ENCODE measurements at regions not wholly inside any gene's neighbourhood (a gene's known extent, or its start where the extent isn't known, plus 50 kb on each side); places are given as distances from the start of the nearest gene placed in this dataset.

GRCh38 chr6:44679438-44680201, 292.1 kb downstream of the CDC5L start:
- no peaks in the 10 kb centered on the region for H3K27me3 ChIP-seq (ENCODE audit: insufficient read depth)
- TF ChIP-seq TCF12 (IDR thresholded peaks at IDR 0.05) (no peak), NFIC (IDR thresholded peaks at IDR 0.05; ENCODE audit: borderline replicate concordance) (no peak), SMC3 (IDR thresholded peaks at IDR 0.05; ENCODE audit: low read depth, low read length) (no peak), RXRA (IDR thresholded peaks at IDR 0.05; ENCODE audit: borderline replicate concordance, low read depth) (no peak), CHD2 (IDR thresholded peaks at IDR 0.05; ENCODE audit: low read length, partially characterized antibody) (no peak), EZH2phosphoT487 (IDR thresholded peaks at IDR 0.05; ENCODE audit: borderline replicate concordance, low read depth) (no peak), TAF1 (IDR thresholded peaks at IDR 0.05; ENCODE audit: borderline replicate concordance, low read depth, low read length) (no peak), MEF2A (IDR thresholded peaks at IDR 0.05; ENCODE audit: borderline replicate concordance, low read depth) (no peak), FOXM1 (IDR thresholded peaks at IDR 0.05; ENCODE audit: low read depth) (no peak), PBX3 (IDR thresholded peaks at IDR 0.05) (no peak), ZBTB33 (IDR thresholded peaks at IDR 0.05; ENCODE audit: borderline replicate concordance, low read depth) (no peak), ELF1 (IDR thresholded peaks at IDR 0.05) (no peak), MAX (IDR thresholded peaks at IDR 0.05; ENCODE audit: low read depth) (no peak), NRF1 (IDR thresholded peaks at IDR 0.05; ENCODE audit: low read depth, low read length) (no peak), RFX5 (IDR thresholded peaks at IDR 0.05; ENCODE audit: low read length) (no peak), JUND (IDR thresholded peaks at IDR 0.05) (no peak), FOXJ3 (CRISPR knock-in tag; IDR thresholded peaks at IDR 0.05) (no peak), TEAD4 (IDR thresholded peaks at IDR 0.05; ENCODE audit: borderline replicate concordance, insufficient read depth) (no peak), REST (IDR thresholded peaks at IDR 0.05; ENCODE audit: low read depth, low read length) (no peak)
- H3K4me3 ChIP-seq (ENCODE audit: low read depth in 2 of 2, low read length in 1 of 2): no peak overlapping the region
- H3K27ac ChIP-seq (ENCODE audit: low read depth in 2 of 2, low read length in 1 of 2): no peak overlapping the region
- POLR2A ChIA-PET: no interaction called here
- no peak overlapping the region for H3K4me2 ChIP-seq
- no peaks in the 10 kb centered on the region for H4K20me1 ChIP-seq (ENCODE audit: insufficient read depth)
- H3K9me2 ChIP-seq: no peaks in the 10 kb centered on the region
- no peaks in the 10 kb centered on the region for H3K79me2 ChIP-seq (ENCODE audit: insufficient read depth)
- no peaks in the 10 kb centered on the region for H3K36me3 ChIP-seq (replicated peaks in 1 of 2; ENCODE audit: control insufficient read depth in 1 of 2, insufficient read depth in 2 of 2, low read length in 1 of 2)
- no peaks in the 10 kb centered on the region for H3K9me3 ChIP-seq
- no peaks in the 10 kb centered on the region for H3K4me1 ChIP-seq (ENCODE audit: control insufficient read depth in 1 of 2, insufficient read depth in 2 of 2, low read depth in 1 of 2, low read length in 1 of 2)
- no peak overlapping the region for H2AFZ ChIP-seq (ENCODE audit: low read depth)
- no peak for DNase-seq
- CTCF ChIA-PET: interaction anchor here (0.8 kb wide), 1 partner anchor 24 kb away, joined by 3 read pairs; no protein-coding TSS in a partner anchor
- no peaks in the 10 kb centered on the region for H3F3A ChIP-seq (replicated peaks; ENCODE audit: insufficient read depth)
- H3K9ac ChIP-seq: no peak overlapping the region
- WGBS (ENCODE audit: low lambda C conversion rate): 70% methylated on average over 6 of the region's 6 CpGs

Measured in SK-N-SH (cell line).